Left ventricle myocardium superior (tissue), 1 donor: ENCODE measurements at regions not wholly inside any gene's neighbourhood (a gene's known extent, or its start where the extent isn't known, plus 50 kb on each side); places are given as distances from the start of the nearest gene placed in this dataset.
"Not testable (repeated sequence)": the region's sequence is repeated elsewhere in the genome, so short reads cannot be mapped to it uniquely, and the experiment has no call there.

Experiments used
- ATAC-seq: fragments of 200-7000 bp; cut with Tn5 transposase; one replicate; pipeline ENCODE4 v1.9.1; 2020; ENCODE audit warnings: mild to moderate bottlenecking, moderate library complexity
- DNase-seq: peaks from one replicate; pipeline ENCODE4 v3.0.0-alpha.2; 2020
- intact Hi-C: fragments of 100-400 bp; cut with micrococcal nuclease; formaldehyde crosslinking; loops from one replicate; pipeline ENCODE4 v1.11.0; 2022
- donor health status: DM: no; HTN: yes; CAD: no; lungs with severe emphysema.

DNA sequence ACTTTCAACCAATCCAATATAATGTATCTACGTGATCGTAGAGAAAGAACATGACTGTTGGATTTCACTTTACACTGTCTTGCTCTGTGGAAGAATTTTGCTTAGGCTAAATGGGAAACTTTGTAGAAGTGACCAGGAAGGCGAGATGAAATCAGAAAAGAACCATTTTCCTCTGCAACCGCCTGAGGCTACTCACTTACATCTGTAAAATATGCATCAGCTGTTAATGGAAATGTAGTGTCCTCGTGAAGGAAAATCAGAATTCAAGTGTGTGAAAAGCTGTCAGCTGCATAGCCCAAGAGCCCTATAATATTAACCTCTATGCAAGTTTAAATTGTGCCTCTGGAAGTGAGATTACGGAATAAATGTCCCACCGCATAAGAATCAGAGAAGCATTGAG is 277.9 kb downstream of the C6orf118 start:
- intact Hi-C loops, result no loop called here
- no peak for ATAC-seq
- DNase-seq, result no peak

DNA sequence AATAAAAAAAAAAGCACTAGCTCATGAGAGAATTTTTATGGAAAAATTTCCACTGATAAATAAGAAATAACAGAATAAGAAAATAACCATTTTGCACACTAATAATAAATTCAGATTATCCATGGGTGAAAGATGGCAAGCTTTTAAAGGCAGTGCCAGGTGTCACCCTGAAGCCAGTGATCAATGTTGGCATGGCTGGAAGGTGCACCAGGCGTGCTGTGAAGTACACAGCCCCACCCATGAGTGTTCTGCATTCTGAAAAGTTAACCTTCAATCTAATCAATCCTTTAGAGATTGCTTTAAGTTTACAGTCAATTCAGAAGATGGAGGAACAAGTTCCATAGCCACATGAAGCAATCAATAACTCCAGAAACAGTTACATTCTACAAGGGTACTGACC is 284.4 kb downstream of the C6orf118 start:
- ATAC-seq (no peak), DNase-seq (no peak)
- intact Hi-C loops, result no loop called here

DNA sequence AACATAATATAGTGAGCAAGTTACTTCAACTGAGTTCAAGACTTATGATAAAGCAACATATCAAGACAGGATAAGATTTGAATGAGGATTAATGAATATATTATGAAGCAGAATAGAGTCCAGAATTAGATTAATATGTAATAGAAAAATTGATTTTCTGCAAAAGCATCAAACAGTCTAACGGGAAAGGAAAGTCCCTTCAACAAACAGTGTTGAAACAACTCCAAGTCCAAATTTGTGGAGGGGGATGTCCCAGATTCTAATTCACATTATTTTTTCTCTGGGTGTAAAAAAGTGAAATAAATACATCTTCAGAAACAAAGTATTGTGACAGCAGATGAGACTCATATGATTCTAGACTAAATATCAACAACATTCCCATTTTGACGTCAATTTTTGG is 289.7 kb downstream of the C6orf118 start:
- intact Hi-C loops, result no loop called here
- DNase-seq (no peak), ATAC-seq (no peak)

DNA sequence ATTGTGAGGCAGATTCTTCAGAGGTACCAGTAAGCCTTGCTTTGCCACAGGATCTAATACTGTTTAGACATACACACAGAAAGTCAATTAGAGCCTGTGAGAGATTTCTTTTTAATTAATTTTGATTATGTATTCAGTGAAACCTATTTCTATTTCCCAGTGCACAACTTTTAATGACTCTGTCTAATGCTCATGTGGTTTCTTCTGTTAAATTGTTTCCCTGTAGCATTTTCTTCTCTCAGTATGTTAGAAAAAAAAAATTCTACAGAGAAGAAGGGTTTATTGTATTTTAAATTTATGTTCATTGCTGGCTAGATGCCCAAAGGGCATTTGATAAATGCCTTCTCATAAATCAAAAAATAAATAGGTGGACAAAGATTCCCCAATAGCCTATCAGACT is 293.7 kb downstream of the C6orf118 start:
- intact Hi-C loops, result no loop called here
- no peak for DNase-seq
- no peak for ATAC-seq

DNA sequence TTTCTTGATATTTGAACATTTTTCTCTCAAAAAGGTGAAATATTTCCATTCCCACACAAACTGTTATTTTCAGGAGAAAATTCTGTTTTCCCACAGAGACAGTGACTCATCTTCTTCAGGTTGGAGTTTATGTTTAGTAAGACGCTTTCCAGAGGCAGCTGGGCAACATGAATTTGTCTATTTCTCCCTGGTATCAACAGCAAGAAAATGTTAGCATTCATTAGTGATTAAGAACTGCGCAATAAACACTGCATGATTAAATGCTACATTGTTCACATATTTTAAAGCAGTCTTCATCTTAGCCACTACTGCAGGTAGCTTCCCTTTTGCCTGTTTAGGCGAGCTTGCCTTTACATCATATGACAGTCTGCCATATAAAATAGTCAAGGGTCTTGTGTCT is 295.7 kb downstream of the C6orf118 start:
- intact Hi-C loops, result no loop called here
- no peak for ATAC-seq
- no peak for DNase-seq

DNA sequence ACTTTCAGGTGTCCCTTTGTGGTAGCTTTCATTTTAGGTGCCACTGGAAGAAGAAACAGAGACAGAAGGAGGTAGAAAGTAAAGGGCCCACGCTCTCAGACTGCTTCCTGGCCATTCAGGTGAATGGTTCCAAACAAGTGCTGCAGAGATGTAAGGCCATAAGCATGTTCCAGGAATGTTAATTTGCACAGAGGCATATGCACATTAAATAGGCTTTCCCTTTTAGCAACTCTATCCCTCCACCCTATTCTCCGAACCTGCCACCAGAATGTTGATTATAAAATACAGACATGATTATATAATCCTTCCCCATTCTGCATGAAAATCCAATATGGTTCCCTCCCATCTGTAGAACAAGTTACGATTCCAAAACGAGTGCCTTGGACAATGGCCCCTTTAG is 297.2 kb downstream of the C6orf118 start:
- ATAC-seq, result no peak
- DNase-seq, result no peak
- intact Hi-C loops, result no loop called here

DNA sequence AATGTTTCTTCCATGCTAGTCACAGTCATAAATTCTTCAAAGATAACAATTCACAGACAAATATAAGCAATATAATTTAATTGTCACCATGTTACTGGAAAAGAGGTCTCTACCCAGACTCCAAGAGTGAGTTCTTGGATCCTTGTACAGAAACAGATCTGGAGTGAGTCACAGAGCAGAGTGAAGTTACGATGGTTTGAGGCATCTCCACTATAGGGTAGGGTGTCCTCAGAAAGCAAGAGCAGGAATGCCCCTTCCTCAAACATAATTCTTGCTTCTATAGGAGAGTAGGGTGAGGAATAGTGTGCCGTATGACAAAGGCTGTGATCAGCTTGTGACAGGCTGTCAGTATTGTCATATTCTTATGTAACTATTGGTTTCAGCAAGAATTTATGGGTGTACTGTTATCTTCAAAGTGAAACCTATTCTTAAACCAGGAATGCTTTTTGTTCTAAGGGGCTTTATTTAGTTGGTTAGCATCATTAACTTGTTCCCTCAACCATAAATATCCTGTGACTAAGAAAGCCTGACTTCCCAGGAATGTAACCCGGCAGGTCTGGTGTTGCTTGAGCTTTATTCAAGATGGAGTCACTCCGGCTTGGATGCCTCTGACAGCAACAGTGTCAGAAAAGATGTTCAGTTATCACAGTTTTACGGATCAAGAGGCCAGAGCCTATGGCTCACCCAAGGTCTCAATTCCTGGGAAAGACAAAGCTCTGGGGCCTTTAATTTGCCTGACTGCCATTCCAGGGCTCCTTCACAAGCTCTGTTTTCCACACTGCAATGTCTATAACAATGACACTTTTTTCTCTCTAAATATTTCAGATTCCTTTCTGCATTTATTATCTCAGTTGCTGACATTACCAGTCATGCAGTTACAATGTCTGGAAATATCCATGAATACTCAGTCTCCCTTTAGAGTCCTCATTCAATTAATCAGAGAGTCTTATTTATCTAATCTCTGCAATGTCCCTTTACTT is 298.6 kb downstream of the C6orf118 start:
- intact Hi-C loops, result no loop called here
- ATAC-seq, result peak; percentile 42
- DNase-seq, result no peak

DNA sequence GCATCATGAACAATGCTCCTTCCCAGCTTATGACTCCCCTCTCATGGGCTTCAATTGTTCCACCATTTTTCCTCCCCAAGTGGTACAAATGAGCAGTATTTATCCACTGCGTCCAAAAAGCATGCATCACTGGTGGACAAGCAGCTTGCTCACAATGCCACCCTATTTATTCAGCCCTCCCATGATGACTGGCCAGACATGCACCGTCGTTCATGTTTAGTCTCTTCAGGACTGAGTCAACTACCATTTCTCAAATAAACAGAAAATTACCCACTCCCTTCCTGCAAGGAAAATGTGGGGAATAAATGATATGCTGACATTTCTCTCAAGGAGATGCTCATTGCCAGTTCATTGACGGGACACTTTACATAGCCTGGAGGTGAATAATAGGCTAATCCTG is 300.4 kb downstream of the C6orf118 start:
- intact Hi-C loops, result no loop called here
- ATAC-seq (no peak), DNase-seq (no peak)

DNA sequence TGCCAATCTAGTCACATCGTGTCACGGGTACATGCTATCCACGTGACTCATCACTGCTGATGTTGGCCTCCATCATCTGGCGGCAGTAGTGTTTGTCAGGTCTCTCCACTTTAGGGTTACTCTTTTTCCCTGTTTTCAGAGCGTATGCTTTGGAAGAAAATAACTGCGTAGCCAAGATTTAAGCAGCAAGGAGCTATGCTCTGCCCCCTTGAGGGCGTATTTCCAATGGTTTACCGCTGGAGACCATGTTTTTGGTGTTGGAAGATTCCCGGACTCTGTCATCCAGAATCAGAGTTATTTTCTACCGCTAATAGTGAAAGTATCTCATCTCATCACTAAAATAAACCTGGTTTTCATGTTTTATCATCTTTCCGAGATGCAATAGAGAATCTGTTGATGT is 306.5 kb downstream of the C6orf118 start:
- DNase-seq (no peak), ATAC-seq (no peak)
- intact Hi-C loops, result no loop called here

DNA sequence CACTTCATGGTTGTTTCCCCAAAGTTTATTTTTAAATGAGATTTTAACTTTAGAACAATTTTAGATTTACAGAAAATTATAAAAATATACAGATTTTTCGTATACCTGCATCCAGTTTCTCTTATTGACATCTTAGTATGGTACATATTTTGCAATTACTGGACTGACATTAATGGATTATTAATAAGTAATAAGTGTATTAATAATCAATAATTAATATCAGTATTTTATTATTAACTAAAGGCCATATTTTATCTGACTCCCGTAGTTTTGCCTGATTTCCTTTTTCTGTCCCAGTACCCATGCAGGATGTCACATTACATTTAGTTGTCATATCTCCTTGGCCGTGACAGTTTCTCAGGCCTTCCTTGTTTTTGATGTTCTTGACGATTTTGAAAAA is 307.0 kb downstream of the C6orf118 start:
- intact Hi-C loops, result no loop called here
- DNase-seq (no peak), ATAC-seq (no peak)

DNA sequence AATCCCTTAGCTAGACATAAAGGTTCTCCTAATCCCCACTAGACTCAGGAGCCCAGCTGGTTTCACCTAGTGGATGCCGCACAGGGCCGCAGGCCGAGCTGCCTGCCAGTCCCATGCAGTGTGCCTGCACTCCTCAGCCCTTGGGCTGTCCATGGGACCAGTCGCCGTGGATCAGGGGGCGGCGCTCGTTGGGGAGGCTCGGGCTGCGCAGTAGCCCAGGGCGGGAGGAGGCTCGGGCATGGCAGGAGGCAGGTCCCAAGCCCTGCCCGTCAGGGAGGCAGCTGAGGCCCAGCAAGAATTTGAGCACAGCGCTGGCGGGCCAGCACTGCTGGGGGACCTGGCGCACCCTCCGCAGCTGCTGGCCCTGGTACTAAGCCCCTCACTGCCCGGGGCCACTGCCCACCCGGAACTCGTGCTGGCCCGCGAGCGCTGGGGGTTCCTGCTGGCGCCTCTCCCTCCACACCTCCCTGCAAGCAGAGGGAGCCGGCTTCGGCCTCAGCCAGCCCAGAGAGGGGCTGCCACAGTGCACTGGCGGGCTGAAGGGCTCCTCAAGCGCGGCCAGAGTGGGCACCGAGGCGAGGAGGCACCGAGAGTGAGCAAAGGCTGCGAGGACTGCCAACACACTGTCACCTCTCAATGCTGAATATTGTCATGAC is 307.8 kb downstream of the C6orf118 start:
- DNase-seq (no peak), ATAC-seq (no peak)
- intact Hi-C loops, result no loop called here

DNA sequence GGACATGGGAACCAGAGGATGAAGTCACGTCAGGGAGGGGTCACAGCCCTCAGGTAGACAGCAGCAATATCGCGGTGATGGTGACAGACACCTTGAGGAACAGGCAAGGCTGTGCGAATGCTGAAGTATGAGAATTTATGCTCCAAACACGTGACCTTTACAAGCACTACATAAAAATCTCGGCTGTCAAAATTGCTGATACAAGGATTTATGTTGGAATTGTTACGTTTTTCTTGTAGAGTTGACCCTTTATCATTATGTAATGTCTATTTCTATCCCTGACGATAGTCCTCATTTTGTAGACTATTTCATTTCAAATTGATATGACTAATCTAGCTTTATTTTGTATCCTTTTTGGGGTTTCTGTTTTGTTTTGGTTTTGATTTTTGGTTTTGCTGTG is 311.1 kb downstream of the C6orf118 start:
- DNase-seq, result no peak
- intact Hi-C loops, result no loop called here
- ATAC-seq, result no peak

DNA sequence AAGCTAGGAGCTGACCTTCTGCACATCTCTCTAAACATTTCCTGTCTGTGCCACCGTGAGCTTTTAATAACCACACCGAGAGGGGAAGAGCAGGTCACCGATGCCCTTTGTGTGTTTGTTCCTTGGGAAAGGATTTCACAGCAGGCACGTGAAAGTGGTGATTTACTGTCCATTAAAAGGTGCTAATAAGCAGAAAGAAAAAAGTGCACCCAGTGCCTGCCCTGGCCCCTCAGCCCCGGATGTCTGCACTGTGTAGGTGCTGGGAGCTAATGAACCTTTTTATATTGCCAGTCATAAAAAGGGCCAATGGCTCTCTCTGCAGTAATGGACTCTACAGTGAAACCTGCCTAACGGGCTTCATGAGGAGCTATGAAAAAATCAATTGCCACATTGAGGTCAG is 312.6 kb downstream of the C6orf118 start:
- intact Hi-C loops, result no loop called here
- DNase-seq (no peak), ATAC-seq (no peak)

DNA sequence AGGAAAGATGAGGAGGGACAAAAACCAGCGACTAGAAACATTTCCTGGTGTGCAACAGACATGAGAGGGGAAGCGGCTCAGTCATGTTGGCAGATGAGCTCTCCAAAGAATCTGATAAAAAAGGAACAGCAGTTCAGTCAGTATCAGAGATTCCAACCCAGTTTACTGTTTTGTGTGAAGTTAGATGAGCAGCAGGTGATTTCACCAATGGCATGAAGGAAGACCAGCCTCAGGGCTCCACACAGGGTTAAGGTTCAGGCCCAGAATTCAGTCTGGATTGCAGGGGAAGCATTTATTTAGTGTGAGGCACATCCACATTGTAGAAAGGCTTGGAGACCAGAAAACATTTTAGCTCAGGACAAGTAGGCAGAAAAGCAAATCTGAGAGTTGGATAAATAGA is 317.8 kb downstream of the C6orf118 start:
- intact Hi-C loops, result no loop called here
- no peak for DNase-seq
- ATAC-seq, result no peak

DNA sequence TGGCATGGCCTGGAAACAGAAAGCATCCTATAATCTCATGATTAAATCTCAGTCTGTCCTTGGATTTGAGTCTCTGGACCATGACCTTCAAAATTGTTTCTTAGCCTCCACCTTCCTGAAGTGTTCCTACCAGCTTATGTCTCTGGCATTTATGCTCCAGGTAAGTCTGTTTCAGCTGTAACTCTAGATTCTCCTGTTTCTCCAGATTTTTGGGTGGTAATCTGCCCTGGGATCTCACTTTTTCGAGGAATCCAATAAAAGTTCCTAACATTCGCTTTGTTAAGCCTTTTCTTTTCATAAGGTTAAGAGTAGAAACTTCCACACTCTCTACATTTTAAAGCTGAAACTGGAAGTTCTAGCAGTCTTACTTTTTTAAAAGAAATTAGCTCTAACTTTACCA is 318.5 kb downstream of the C6orf118 start:
- DNase-seq, result no peak
- intact Hi-C loops, result no loop called here
- ATAC-seq, result no peak

DNA sequence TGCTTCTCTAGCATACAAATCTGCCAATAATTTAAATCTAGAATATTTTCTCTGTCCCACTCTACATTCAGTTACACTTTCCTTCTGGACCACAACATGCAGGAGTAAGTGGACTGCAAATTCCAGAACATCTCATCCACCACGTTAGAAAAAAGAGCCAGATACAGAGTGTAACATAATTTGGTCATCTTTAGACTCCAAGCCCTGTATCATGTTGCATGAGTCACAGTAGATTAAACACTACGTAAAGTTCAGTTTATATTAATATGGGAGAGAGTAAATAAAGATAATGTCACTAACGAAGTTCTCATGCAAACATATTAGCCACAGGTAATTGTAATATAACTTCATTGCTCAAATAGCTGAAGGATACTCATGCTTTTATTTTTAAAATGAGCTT is 327.0 kb downstream of the C6orf118 start:
- intact Hi-C loops, result no loop called here
- ATAC-seq (no peak), DNase-seq (no peak)

DNA sequence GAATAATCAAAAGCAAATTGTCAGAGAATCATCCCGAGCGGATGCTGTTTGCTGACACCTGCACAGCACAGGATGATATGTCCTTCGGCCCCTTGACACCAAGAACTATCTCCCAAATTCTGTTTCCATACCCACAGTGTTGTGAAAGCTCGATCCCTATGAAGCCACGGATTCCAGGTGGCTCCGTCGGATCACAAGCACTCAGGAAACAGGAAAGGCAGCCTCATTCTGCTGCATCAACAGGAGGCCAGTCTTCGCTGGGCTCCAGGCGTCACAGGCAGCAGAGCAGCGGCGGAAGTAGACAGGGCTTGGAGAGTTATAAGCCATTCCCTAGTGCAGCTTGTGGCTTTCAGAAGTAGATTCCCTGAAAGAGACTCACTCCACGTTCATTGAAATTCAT is 342.3 kb downstream of the C6orf118 start:
- no peak for ATAC-seq
- no peak for DNase-seq
- intact Hi-C loops, result no loop called here

DNA sequence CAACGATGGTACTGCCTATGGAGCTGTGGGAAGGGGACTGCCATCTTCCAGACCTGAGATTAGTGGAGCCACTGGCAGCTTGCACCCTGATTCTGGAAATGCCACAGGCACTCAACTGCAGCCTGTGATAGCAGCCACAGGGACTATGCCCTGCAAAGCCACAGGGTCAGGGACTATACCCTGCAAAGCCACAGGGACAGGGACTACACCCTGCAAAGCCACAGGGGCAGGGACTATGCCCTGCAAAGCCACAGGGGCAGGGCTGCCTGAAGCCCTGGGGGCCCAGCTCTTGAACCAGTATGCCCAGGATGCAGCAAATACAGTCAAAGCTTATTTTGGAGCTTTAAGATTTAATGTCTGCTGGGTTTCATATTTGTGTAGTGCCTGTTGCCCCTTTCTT is 346.6 kb downstream of the C6orf118 start:
- ATAC-seq, result no peak
- intact Hi-C loops, result no loop called here
- DNase-seq, result no peak

DNA sequence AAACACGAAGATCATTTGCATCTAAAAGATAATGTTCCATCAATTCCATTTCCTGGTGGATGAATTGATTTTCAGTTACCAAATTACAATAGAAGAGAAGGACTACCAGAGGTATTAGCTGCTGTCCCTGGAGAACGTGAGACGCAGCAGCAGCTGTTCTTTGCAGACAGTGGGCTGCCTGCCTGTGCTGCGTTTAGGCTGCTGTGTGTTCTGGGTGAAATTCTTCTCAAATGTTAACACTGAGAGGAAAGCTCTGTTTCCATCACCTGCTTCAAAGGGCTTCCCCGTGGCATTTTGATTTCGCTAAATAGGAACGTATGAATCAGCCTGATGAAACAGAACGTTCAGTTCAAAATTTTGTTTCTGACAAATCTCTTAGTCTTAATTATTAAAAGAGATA is 362.2 kb downstream of the C6orf118 start:
- DNase-seq (no peak), ATAC-seq (no peak)
- intact Hi-C loops, result no loop called here

DNA sequence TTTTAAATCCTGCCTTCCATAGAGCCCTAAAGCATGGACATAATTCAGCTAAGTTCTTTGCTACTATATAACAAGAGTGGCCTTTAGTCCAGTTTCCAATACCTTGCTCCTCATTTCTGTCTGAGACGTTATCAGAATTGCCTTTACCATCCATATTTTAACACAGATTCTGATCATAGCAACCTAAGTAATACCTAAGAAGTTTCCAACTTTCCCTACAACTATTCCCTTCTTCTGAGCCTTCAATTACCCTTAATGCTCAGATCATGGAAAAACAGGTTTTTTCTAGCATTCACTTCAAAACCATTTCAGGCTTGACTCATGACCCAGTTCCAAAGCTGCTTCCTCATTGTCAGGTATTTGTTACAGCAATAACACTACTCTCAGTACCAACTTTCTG is 367.1 kb downstream of the C6orf118 start:
- intact Hi-C loops, result no loop called here
- no peak for DNase-seq
- no peak for ATAC-seq

DNA sequence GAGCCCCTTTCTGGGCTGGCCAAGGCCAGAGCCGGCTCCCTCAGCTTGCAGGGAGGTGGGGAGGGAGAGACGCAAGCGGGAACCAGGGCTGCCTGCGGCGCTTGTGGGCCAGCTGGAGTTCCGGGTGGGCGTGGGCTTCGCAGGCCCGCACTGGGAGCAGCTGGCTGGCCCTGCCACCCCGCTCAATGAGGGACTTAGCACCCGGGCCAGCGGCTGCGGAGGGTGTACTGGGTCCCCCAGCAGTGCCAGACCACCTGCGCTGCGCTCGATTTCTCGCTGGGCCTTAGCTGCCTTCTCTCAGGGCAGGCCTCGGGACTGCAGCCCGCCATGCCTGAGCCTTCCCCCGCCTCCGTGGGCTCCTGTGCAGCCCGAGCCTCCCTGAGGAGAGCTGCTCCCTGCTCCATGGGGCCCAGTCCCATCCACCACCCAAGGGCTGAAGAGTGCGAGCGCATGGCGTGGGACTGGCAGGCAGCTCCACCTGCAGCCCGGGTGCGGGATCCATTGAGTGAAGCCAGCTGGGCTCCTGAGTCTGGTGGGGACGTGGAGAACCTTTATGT is 376.1 kb downstream of the C6orf118 start:
- ATAC-seq, DNase-seq, intact Hi-C loops: not testable (repeated sequence)
